ENCODE measurements at regions not wholly inside any gene's neighbourhood (a gene's known extent, or its start where the extent isn't known, plus 50 kb on each side); places are given as distances from the start of the nearest gene placed in this dataset.

DNA sequence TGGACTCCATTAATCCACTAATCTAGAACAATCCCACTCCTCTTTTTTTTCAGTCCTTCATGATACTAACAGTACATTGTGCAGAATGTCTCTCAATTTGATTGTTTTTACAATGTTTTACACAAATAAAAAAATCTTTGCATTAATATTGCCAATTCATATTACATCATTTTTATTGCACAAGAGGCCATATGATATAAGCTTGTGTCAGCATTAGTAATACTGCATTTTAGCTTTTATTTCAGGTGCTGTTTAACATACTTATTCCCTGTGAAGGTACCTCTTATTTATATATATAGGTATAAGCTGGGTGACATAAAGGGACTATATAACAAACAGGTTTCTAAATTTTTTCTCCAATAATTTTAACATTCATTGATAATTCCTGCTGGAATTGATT, 737.4 kb downstream of the DNAH5 start:
- no peak for TF ChIP-seq ZNF274 (IDR thresholded peaks at IDR 0.05; ENCODE audit: low read depth, low read length)
- TF ChIP-seq SUZ12 (IDR thresholded peaks at IDR 0.05; ENCODE audit: extremely low read depth, insufficient read depth, insufficient read length), result no peak

Measured in NT2/D1 (cell line).